ENCODE measurements at regions not wholly inside any gene's neighbourhood (a gene's known extent, or its start where the extent isn't known, plus 50 kb on each side); places are given as distances from the start of the nearest gene placed in this dataset.

DNA sequence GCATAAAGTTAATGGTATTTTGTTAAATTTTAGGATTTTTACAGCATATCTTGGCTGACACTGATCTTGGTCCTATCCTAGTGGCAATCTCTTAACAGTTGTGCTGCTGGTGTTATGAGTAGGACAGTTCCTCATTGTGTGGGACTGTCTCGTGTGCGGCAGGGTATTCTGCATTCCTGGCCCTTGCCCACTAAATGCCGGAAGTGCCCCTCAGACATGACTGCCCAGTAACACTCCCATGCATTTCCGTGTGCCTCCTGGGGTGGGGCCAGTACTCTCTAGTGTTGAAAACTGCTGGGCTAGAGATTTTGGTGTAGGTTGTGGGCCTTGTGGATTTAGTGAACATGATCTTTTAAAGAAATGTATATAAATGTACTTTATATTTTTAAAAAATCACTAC, 227.1 kb upstream of the DMRT1 start:
- H3K9me3 ChIP-seq (ENCODE audit: insufficient read depth, low read length) = no peaks in the 10 kb centered on the region
- 0 out of 2 replicates have a peak overlapping the region, but pooled peaks have one; percentile 12 for H3K27ac ChIP-seq (ENCODE audit: low read length)
- H3K9ac ChIP-seq (ENCODE audit: low read length) = no peak overlapping the region; the same call in 1 of the 2 replicates
- peak overlapping the region; percentile 64; the same call in 1 of the 2 replicates for H2AFZ ChIP-seq (ENCODE audit: low read depth, low read length)
- H3K27me3 ChIP-seq (ENCODE audit: low read depth, low read length) = no peaks in the 10 kb centered on the region
- H3K4me2 ChIP-seq (ENCODE audit: low read length) = peak overlapping the region; percentile 57
- TF ChIP-seq, protein P1, sequence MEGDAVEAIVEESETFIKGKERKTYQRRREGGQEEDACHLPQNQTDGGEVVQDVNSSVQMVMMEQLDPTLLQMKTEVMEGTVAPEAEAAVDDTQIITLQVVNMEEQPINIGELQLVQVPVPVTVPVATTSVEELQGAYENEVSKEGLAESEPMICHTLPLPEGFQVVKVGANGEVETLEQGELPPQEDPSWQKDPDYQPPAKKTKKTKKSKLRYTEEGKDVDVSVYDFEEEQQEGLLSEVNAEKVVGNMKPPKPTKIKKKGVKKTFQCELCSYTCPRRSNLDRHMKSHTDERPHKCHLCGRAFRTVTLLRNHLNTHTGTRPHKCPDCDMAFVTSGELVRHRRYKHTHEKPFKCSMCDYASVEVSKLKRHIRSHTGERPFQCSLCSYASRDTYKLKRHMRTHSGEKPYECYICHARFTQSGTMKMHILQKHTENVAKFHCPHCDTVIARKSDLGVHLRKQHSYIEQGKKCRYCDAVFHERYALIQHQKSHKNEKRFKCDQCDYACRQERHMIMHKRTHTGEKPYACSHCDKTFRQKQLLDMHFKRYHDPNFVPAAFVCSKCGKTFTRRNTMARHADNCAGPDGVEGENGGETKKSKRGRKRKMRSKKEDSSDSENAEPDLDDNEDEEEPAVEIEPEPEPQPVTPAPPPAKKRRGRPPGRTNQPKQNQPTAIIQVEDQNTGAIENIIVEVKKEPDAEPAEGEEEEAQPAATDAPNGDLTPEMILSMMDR (IDR thresholded peaks at IDR 0.05; ENCODE audit: low read depth, low read length) = no peak
- TF ChIP-seq EZH2phosphoT487 (IDR thresholded peaks at IDR 0.05; ENCODE audit: low read depth) = no peak
- no peaks in the 10 kb centered on the region for H3K79me2 ChIP-seq (ENCODE audit: low read length)
- no peaks in the 10 kb centered on the region for H4K20me1 ChIP-seq (ENCODE audit: insufficient read depth, low read length)
- peak overlapping the region; percentile 42; the same call in 1 of the 2 replicates for H3K4me3 ChIP-seq (ENCODE audit: low read length)
- no peaks in the 10 kb centered on the region for H3K36me3 ChIP-seq (replicated peaks; ENCODE audit: low read depth, low read length)
- H3K4me1 ChIP-seq (ENCODE audit: low read length) = peaks cover 9% of the 10 kb centered on the region

DNA sequence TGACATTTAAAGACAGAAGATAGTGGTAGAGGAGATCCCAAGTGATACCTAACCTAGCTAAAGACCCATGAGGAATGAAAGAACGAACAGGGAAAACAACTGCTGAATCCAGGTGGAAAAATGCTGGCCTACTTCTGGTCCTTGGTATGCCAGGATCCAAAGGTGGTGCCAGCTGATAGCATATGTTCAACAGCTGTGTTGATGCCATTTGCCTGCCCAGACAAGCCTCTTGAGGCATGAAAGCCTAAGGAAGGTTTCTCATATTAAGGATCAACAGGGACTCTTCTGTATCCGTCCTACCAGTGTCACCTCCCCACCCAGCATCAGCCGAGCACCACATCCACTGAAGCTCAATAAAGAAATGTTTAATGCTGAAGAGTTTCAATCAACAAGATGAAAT, 225.7 kb upstream of the DMRT1 start:
- H3K27me3 ChIP-seq (ENCODE audit: low read depth, low read length) = no peaks in the 10 kb centered on the region
- no peaks in the 10 kb centered on the region for H3K79me2 ChIP-seq (ENCODE audit: low read length)
- TF ChIP-seq, protein P1 (IDR thresholded peaks at IDR 0.05; ENCODE audit: low read depth, low read length) = no peak
- no peak for TF ChIP-seq EZH2phosphoT487 (IDR thresholded peaks at IDR 0.05; ENCODE audit: low read depth)
- no peaks in the 10 kb centered on the region for H3K36me3 ChIP-seq (replicated peaks; ENCODE audit: low read depth, low read length)
- no peak overlapping the region for H3K9ac ChIP-seq (ENCODE audit: low read length)
- no peak overlapping the region for H3K4me3 ChIP-seq (ENCODE audit: low read length)
- no peak overlapping the region for H3K27ac ChIP-seq (ENCODE audit: low read length)
- H3K4me1 ChIP-seq (ENCODE audit: low read length) = peaks cover 11% of the 10 kb centered on the region
- H3K4me2 ChIP-seq (ENCODE audit: low read length) = no peak overlapping the region
- no peaks in the 10 kb centered on the region for H3K9me3 ChIP-seq (ENCODE audit: insufficient read depth, low read length)
- no peaks in the 10 kb centered on the region for H4K20me1 ChIP-seq (ENCODE audit: insufficient read depth, low read length)
- H2AFZ ChIP-seq (ENCODE audit: low read depth, low read length) = no peak overlapping the region

DNA sequence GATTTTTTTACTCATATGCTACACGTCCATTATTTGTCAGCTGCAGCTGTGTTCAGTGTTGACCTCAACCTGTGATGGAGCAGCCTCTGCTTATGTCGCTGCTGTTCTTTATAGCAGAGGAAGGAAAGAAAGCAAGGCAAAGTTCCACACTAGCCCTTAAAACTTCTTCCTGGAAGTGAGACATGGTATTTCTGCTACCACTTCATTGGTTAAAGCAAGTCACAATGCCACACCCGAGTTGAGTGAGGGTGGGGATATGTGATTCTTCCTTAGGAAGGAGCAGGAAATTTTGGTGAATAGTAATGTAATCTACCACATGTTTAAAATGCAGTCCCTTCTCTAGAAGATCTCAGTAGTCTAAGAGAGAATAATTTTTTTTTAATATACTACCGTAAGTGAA, 224.8 kb upstream of the DMRT1 start:
- Histone ChIP-seq H3K9ac (ENCODE audit: low read length) (no peak overlapping the region), H3K79me2 (ENCODE audit: low read length) (no peaks in the 10 kb centered on the region), H2AFZ (ENCODE audit: low read depth, low read length) (no peak overlapping the region), H3K9me3 (ENCODE audit: insufficient read depth, low read length) (no peaks in the 10 kb centered on the region), H3K27ac (ENCODE audit: low read length) (no peak overlapping the region), H3K27me3 (ENCODE audit: low read depth, low read length) (no peaks in the 10 kb centered on the region), H3K4me3 (ENCODE audit: low read length) (no peak overlapping the region), H4K20me1 (ENCODE audit: insufficient read depth, low read length) (no peaks in the 10 kb centered on the region), H3K4me2 (ENCODE audit: low read length) (no peak overlapping the region), H3K36me3 (replicated peaks; ENCODE audit: low read depth, low read length) (no peaks in the 10 kb centered on the region), H3K4me1 (ENCODE audit: low read length) (peaks cover 20% of the 10 kb centered on the region)
- TF ChIP-seq, protein P1 (IDR thresholded peaks at IDR 0.05; ENCODE audit: low read depth, low read length) = no peak

DNA sequence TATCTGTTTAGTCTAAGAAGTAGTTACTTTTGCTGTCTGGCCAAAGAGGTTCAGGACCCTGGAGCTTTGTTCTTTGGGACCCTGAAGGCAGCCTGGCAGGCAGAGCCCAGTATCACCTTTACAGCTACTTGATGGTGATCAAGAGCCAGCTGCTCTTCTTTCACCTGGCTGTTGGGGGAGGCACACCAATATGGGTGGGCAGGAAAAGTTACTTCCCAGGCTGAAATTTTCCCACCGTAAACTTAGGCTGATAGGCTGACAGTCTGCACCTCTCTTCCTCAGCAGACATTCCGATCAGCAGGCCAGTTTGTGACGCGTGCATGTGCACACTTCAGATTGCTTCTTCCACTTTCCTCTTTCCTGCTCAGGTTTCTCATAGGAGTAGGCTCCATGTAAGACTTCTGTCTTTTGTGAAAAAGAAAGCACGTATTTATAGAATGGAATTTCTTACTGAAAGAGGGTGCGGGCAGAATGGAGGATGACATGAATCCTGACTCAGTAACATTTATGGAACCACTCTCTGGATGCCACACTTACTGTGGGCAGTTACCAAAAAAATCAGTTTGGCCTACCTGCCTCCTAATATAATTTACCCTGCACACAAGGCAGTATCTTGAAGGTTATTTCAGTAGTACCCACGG, 223.9 kb upstream of the DMRT1 start:
- H3K79me2 ChIP-seq (ENCODE audit: low read length) = no peaks in the 10 kb centered on the region

More for the DNA sequence above, 223.9 kb upstream of the DMRT1 start:
- Histone ChIP-seq H4K20me1 (ENCODE audit: insufficient read depth, low read length) (no peaks in the 10 kb centered on the region), H3K4me3 (ENCODE audit: low read length) (no peak overlapping the region), H3K9ac (ENCODE audit: low read length) (no peak overlapping the region), H3K4me2 (ENCODE audit: low read length) (no peak overlapping the region), H3K9me3 (ENCODE audit: insufficient read depth, low read length) (no peaks in the 10 kb centered on the region), H3K27me3 (ENCODE audit: low read depth, low read length) (no peaks in the 10 kb centered on the region), H3K36me3 (replicated peaks; ENCODE audit: low read depth, low read length) (no peaks in the 10 kb centered on the region), H2AFZ (ENCODE audit: low read depth, low read length) (no peak overlapping the region), H3K27ac (ENCODE audit: low read length) (no peak overlapping the region), H3K4me1 (ENCODE audit: low read length) (peaks cover 23% of the 10 kb centered on the region)
- TF ChIP-seq EZH2phosphoT487 (IDR thresholded peaks at IDR 0.05; ENCODE audit: low read depth) = no peak
- TF ChIP-seq, protein P1 (IDR thresholded peaks at IDR 0.05; ENCODE audit: low read depth, low read length) = no peak

Data from OCI-LY3 (cell line).